ENCODE measurements at regions not wholly inside any gene's neighbourhood (a gene's known extent, or its start where the extent isn't known, plus 50 kb on each side); places are given as distances from the start of the nearest gene placed in this dataset.
"Not testable (repeated sequence)": the region's sequence is repeated elsewhere in the genome, so short reads cannot be mapped to it uniquely, and the experiment has no call there.

GRCh38 chr11:37230865-37231264 is 632.8 kb upstream of the RAG2 start:
- DNase-seq: no peak

- no peak for DNase-seq
Measured at GRCh38 chr11:37223962-37224361, 625.9 kb upstream of the RAG2 start.

DNA sequence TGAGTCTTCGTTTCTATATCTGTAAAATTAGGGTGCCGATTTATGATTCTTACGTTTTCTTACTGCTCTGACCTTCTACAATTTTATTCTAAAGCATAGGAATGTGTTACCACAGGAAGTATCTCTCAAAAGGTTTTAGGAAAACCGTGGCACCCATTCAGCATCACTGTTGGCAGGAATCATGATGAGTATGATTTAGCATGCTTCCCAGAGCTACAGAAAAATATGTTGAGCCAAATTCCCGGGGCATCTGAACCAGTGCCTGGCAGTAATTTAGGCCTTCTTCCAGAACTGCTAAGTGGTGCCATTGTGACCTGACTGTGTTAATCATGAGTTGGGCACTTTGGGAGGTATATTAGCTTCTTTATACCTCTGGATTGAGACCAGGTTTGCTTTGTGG is 605.0 kb upstream of the RAG2 start:
- no peak for DNase-seq

- no peak for DNase-seq
Measured at GRCh38 chr11:37199082-37199481, 601.0 kb upstream of the RAG2 start.

- DNase-seq: no peak
Measured at GRCh38 chr11:37184326-37184725, 586.3 kb upstream of the RAG2 start.

DNA sequence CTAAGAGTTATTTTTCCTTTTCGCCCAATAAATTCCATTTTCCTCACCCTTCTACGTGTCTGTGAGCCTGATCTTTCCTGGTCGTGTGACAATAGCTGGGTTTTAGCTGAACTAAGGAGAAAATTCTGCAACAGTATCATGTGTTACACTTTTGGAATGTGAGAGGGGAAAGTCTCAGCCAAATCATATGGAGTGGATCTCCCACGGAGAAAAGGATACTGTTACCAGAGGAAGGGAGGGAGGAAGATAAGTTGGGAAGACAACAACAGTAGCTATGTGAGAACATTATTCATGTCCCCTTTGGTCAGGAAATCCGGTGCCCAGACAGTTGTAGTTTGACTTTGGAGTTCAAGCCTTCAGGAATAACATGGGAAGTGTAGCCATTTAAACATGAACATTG is 584.0 kb upstream of the RAG2 start:
- DNase-seq: no peak

- DNase-seq: no peak
Measured at GRCh38 chr11:37177721-37178120, 579.7 kb upstream of the RAG2 start.

GRCh38 chr11:37171451-37171850 is 573.4 kb upstream of the RAG2 start:
- no peak for DNase-seq

DNA sequence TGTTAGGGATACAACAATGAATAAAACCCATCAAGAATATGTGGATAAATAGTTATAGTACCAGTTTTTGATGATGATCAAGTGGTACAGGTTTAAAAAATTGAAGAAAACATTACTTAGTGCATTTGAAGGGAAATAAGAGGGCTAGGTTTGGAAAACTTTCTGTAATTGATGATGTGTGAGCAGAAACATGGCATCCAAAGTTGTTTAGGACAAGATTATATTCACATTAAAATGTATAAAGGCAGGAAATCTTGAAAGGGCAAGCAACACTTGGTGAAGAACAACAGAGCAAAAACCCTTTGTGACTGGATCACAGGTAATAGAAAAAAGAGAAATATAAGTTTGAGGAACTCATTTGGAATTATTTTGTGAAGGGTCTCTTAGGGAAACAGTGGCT is 572.3 kb upstream of the RAG2 start:
- no peak for DNase-seq

DNA sequence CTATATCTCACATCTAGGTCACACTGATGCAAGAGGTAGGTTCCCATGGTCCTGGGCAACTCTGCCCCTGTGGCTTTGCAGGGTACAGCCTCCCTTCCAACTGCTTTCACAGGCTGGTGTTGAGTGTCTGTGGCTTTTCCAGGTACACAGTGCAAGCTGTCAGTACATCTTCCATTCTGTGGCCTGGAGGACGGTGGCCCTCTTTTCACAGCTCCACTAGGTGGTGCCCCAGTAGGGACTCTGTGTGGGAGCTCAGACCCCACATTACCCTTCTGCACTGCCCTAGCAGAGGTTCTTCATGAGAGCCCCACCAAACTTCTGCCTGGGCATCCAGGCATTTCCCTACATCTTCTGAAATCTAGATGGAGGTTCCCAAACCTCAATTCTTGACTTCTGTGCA is 547.4 kb upstream of the RAG2 start:
- DNase-seq: not testable (repeated sequence)

DNA sequence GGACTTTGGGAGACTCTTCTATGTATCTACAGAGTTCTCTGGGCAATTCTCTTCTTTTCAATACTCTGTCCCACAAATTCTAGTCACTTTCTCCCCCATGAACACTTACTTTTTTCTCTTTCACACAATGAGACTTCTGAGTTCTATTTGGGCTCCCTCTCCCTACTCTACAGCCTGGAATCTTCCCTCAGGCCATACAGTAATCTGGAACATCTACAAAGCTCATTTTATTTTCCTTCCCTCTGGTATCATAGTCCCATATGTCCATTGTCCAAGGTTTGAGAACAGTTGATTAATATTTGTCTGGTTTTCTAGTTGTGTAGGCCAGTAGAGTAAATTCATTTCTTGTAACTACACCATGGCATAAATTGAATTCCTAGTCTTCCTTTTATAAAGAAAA is 544.6 kb upstream of the RAG2 start:
- no peak for DNase-seq

DNA sequence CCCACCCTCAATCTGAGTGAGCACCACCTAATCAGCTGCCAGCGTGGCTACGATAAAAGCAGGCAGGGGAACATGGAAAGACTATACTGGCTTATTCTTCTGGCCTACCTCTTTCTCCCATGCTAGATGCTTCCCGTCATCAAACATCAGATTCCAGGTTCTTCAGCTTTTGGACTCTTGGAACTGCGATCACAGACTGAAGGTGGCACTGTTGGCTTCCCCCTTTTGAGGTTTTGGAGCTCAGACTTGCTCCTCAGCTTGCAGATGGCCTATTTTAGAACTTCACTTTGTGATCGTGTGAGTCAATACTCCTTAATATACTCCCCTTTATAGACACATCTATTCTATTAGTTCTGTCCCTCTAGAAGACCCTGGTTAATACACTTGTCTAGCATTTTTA is 543.7 kb upstream of the RAG2 start:
- DNase-seq: no peak

DNA sequence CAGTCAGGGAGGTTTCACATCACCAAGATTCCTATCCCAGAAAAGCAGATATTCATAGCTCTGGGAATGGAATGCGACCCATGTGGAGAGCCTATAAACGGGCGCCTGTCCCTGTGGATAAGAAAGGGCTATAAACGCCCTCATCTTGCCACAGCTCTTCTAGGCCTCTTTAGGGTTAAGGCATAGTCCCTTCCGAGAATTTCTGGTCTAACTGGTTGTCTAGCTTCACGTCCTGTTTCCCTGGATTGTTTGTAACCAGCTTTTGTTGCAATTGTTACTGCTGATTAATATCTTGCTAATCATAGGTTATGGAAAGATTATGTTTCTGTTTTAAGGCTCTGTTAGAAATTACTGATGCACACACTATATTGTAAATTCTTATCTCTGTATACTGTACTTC is 537.6 kb upstream of the RAG2 start:
- not testable (repeated sequence) for DNase-seq

- no peak for DNase-seq
Measured at GRCh38 chr11:37134637-37135036, 536.6 kb upstream of the RAG2 start.

- DNase-seq: no peak
Measured at GRCh38 chr11:37124384-37124783, 526.3 kb upstream of the RAG2 start.

- DNase-seq: no peak
Measured at GRCh38 chr11:37115963-37116362, 517.9 kb upstream of the RAG2 start.

GRCh38 chr11:37110385-37110784 is 512.3 kb upstream of the RAG2 start:
- peak; percentile 36 for DNase-seq

GRCh38 chr11:37109286-37109585 is 511.2 kb upstream of the RAG2 start:
- DNase-seq: no peak

DNA sequence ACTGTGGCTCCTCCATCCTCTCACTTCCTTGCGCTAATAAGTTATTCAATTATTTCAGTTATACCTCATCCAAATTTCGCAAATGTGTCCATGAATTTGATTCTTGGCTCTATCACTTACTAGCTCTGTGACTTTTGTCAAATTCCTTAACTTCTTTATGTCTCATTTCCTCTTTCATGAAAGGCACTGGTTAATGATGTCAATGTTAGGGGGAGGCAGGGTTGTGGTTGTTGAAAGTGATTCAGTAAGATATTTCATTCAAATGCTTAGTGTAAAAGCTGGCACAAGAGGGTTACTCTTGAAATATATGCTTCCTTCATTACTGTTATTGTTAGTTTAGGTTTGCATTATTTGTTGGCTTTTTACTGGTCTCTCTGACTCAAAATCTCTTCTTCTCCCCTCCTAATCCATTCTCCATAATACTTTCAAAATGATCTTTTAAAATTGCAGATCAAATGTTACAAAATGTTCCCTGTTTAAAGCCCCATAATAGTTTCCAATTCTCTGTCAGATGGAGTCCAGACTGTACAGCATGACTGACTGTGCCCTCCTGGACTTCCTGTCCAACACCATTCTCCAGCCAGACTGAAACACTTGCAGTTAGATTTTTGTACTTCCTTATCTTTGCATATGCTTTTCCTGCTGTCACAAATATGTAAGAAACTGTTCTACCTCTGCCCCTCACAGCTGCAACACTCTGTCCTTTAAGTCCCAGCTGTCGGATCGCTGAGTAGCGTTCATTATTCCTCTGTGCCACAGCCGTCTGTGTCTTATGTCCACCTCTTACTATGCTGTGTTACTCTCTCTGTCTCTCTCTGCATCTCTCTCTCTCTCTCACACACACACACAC is 510.6 kb upstream of the RAG2 start:
- DNase-seq: no peak

DNA sequence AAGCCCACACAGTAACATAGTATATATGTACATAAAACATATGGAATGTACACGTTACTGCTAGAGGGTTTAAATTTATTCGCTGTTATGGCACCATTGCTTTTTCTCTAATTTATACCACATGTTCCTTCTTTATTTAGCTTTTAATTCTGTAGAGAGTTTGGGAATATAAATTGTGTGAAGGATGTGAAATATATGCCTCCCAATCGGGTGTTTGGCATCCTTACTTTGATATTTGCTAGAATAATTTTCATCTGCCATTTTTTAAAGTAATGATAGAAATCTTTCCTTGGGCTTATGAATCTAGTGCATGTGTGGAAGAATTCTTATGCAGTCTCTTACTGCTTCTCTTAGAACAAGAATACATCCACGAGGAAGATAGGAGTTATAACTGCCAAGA is 509.8 kb upstream of the RAG2 start:
- DNase-seq: no peak

GRCh38 chr11:37107415-37107814 is 509.4 kb upstream of the RAG2 start:
- DNase-seq: no peak

DNA sequence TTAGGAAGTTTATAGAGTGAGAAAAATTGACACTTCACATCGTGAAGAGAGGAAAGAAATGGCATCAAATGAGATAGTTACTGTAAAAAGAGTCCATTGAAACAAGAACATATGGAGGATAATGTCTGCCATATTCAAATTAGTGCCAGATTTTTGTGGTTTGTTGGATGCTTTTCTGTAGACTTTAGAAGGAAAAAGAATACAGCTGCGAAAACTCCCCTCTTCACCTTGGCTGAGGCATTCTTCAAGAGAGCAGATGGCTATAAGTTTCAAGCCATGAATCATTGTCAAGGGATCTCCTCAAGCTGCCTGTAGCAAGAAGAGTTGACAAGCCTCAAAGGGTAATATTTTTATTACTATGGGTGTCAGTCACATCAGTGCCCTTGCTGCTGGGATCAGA is 507.4 kb upstream of the RAG2 start:
- no peak for DNase-seq

DNA sequence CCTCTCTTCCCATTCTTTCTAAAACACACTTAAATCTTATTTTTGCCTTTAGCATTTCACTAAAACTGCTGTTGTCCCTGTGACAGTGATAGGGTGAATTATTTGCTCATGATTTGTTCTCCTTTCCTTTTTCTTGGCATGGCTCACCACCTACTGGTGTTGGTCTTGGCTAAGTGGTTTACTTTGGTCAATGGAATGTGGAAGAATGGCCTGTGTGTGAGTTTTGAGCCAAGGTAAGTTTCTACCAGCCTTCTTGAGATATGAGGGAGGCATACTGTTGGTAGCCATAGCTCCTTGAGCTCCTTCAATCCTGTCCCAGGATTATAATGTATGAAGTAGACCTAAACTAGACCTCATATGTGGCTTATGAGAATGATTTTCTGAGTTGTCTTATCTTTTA is 506.3 kb upstream of the RAG2 start:
- no peak for DNase-seq

DNA sequence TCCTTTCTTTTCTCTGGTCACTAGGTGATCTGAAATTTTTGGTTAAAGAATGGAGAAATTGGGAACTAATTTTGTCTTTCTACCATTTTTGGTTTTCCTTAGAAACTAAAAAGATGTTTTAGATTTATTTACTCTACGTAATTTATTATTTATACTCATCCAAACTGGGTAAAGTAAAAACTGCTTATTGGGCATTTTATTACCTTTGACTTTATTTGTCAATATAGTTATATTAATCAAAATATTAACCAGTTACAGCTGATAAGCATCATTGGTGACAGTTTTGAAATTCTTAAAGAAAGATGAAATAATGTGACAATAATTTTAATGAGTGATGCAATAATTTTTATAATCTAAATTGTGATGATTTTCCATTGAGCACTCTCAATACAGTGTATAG is 502.0 kb upstream of the RAG2 start:
- no peak for DNase-seq

- no peak for DNase-seq
Measured at GRCh38 chr11:37092487-37092886, 494.5 kb upstream of the RAG2 start.

DNA sequence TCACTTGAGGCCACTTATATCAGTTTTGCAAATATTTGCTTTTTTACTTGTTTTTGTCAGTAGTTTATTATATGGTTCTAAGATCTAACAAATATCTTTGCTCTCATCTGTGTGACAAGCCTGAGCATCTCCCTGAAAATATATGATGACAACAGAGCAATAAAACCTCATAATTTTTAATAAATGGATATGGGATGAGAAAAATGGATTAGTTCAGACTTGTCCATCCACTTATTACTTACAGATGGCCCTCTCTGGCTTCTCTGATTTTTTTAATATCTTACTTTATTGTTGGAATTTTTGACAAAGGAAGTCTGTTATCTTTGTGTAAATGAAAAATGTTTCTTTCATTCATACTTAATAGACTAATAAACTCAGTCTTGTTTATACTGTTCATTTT is 491.4 kb upstream of the RAG2 start:
- no peak for DNase-seq
